ENCODE measurements at regions not wholly inside any gene's neighbourhood (a gene's known extent, or its start where the extent isn't known, plus 50 kb on each side); places are given as distances from the start of the nearest gene placed in this dataset.

- TF ChIP-seq CTCF (IDR thresholded peaks at IDR 0.05) = no peak
- TF ChIP-seq POLR2A (IDR thresholded peaks at IDR 0.05) = no peak
Measured at GRCh38 chr9:16135968-16136367, 583.1 kb downstream of the CCDC171 start.

Data from right lobe of liver (tissue), 4 donors.